OCI-LY3 (cell line): ENCODE measurements at regions not wholly inside any gene's neighbourhood (a gene's known extent, or its start where the extent isn't known, plus 50 kb on each side); places are given as distances from the start of the nearest gene placed in this dataset.

Experiments used
- CTCF ChIP-seq: fragments of 200-600, 300-600 bp; sonication (generic); IDR thresholded peaks from 2 replicates; pipeline ENCODE4 v1.5.1; 2014; ENCODE audit warnings: antibody characterized with exemption, low read length, low read depth
- EZH2phosphoT487 ChIP-seq: fragments of 200-600 bp; shearing (Covaris generic); IDR thresholded peaks from 2 replicates; pipeline ENCODE4 v1.6.1; 2018; ENCODE audit warnings: antibody characterized with exemption, mixed run types, low read depth

GRCh38 chr21:26717146-26717739, 128.0 kb downstream of the ADAMTS1 start:
- peak; percentile 54 for TF ChIP-seq CTCF
- no peak for TF ChIP-seq EZH2phosphoT487
